ENCODE measurements at regions not wholly inside any gene's neighbourhood (a gene's known extent, or its start where the extent isn't known, plus 50 kb on each side); places are given as distances from the start of the nearest gene placed in this dataset.

DNA sequence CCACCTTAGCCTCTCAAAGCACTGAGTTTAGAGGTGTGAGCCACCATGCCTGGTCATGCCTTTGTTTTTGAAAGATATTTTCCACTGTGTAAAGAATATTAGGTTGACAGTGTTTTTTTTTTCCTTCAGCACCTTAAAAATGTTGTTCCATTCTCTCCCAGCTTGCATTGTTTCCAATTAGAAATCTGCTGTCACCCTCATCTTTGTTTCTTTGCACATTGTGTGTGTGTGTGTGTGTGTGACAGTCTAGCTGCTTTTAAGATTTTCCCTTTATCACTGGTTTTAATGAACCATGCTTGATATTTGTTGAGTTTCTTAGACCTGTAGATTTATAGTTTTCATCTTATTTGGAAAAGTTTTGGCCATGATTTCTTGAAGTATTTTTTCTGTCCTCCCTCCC, 79.0 kb upstream of the NKX1-1 start:
- H3K27me3 ChIP-seq = peaks cover 0 to 23% of the 10 kb centered on the region in 2 donors
- no peaks in the 10 kb centered on the region for H3K36me3 ChIP-seq
- H3K4me3 ChIP-seq = no peak overlapping the region
- peaks cover 3 to 43% (median 34%) of the 10 kb centered on the region in 3 donors for H3K9me3 ChIP-seq
- DNase-seq = no peak
- TF ChIP-seq, protein P1, sequence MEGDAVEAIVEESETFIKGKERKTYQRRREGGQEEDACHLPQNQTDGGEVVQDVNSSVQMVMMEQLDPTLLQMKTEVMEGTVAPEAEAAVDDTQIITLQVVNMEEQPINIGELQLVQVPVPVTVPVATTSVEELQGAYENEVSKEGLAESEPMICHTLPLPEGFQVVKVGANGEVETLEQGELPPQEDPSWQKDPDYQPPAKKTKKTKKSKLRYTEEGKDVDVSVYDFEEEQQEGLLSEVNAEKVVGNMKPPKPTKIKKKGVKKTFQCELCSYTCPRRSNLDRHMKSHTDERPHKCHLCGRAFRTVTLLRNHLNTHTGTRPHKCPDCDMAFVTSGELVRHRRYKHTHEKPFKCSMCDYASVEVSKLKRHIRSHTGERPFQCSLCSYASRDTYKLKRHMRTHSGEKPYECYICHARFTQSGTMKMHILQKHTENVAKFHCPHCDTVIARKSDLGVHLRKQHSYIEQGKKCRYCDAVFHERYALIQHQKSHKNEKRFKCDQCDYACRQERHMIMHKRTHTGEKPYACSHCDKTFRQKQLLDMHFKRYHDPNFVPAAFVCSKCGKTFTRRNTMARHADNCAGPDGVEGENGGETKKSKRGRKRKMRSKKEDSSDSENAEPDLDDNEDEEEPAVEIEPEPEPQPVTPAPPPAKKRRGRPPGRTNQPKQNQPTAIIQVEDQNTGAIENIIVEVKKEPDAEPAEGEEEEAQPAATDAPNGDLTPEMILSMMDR (IDR thresholded peaks at IDR 0.05) = no peak
- H3K27ac ChIP-seq = no peak overlapping the region
- intact Hi-C loops (cut with DNase I; ENCODE audit: low total_unique reads) = no loop called here
- H3K4me1 ChIP-seq = no peaks in the 10 kb centered on the region

DNA sequence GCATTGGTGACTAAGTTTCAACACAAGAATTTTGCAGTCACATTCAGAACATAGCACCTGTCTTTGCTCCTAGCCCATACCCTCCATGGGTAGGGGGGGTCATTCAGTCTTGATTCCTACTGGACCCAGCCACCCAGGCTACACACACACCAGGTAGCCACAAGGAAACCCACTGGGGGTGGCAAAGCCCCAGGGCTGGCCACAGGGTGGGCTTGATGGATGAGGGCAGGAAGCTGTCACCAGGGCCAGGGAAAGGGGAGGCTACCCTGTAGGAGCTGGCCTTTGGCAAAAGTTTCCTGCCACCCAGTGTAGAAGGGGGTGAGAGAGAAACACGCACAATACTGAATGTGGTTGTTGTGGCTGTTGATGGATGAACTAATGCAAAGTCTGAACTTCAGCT, 74.5 kb upstream of the NKX1-1 start:
- intact Hi-C loops (cut with DNase I; ENCODE audit: low total_unique reads) = no loop called here
- TF ChIP-seq, protein P1 (IDR thresholded peaks at IDR 0.05) = no peak
- no peaks in the 10 kb centered on the region for H3K4me1 ChIP-seq
- H3K9me3 ChIP-seq = peaks cover 3 to 36% (median 34%) of the 10 kb centered on the region in 3 donors
- H3K4me3 ChIP-seq = no peak overlapping the region
- no peaks in the 10 kb centered on the region for H3K27me3 ChIP-seq
- no peak for DNase-seq
- no peak overlapping the region for H3K27ac ChIP-seq
- no peaks in the 10 kb centered on the region for H3K36me3 ChIP-seq

DNA sequence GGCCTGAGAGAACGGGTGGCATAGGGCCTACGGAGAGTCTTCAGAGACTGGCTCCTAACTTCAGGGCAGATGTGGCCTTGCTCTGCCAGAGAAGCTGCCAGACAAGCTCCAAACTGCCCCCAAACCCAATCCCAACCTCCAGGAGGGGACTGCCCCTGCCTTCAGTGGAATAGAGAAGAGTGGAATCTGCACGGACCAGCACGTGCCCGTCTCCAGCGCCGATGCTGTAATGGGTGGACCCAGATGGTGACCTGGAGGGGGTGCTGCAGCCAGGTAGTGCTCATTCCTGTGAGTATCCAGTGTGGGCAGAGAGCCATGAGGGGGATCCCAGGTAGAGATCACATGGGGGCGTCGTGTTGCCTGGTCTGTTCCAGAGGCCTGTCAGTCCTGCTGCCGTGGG, 73.2 kb upstream of the NKX1-1 start:
- no peak overlapping the region for H3K4me3 ChIP-seq
- intact Hi-C loops (cut with DNase I; ENCODE audit: low total_unique reads) = no loop called here
- no peaks in the 10 kb centered on the region for H3K36me3 ChIP-seq
- peak in 1 of 2 donors; percentile 51 for DNase-seq
- no peaks in the 10 kb centered on the region for H3K4me1 ChIP-seq
- H3K27ac ChIP-seq = no peak overlapping the region
- H3K9me3 ChIP-seq = peaks cover 3 to 26% (median 25%) of the 10 kb centered on the region in 3 donors
- TF ChIP-seq, protein P1 (IDR thresholded peaks at IDR 0.05) = no peak
- peaks cover 0 to 7% of the 10 kb centered on the region in 2 donors for H3K27me3 ChIP-seq

DNA sequence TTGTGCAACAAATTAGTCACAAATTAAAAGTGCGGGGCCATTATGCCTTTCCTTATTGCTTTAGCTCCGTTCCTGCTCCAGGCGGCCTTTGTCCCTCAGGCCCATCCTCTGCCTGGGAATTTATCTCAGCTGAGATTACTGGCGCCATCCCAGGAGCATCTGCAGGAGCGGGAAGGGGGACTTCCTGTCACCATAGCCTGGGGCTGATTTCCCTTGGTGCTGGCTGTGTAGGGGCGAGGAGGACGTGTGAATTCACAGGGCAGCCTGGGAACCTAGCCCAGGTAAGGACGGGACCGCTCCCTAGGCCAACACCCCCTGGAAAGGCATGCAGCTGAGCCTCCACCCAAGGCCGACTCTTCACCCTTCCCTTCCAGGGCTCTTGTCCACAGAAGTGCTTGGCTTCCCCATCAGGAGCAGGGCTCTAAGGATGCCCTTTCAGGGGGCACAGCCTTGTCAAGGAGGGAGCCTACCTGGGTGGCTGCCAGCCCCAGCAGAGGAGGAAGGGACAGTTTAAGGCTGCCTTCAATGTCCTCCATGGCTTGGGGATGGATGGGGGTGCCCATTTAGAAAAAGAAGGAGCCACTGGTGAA, 72.6 kb upstream of the NKX1-1 start:
- DNase-seq = peak in 1 of 2 donors; percentile 45
- intact Hi-C loops (cut with DNase I; ENCODE audit: low total_unique reads) = no loop called here
- Histone ChIP-seq H3K27me3 (peaks cover 0 to 13% of the 10 kb centered on the region in 2 donors), H3K36me3 (no peaks in the 10 kb centered on the region), H3K4me3 (no peak overlapping the region), H3K4me1 (no peaks in the 10 kb centered on the region), H3K9me3 (peaks cover 1 to 26% (median 24%) of the 10 kb centered on the region in 3 donors), H3K27ac (no peak overlapping the region)
- TF ChIP-seq, protein P1 (IDR thresholded peaks at IDR 0.05) = no peak

DNA sequence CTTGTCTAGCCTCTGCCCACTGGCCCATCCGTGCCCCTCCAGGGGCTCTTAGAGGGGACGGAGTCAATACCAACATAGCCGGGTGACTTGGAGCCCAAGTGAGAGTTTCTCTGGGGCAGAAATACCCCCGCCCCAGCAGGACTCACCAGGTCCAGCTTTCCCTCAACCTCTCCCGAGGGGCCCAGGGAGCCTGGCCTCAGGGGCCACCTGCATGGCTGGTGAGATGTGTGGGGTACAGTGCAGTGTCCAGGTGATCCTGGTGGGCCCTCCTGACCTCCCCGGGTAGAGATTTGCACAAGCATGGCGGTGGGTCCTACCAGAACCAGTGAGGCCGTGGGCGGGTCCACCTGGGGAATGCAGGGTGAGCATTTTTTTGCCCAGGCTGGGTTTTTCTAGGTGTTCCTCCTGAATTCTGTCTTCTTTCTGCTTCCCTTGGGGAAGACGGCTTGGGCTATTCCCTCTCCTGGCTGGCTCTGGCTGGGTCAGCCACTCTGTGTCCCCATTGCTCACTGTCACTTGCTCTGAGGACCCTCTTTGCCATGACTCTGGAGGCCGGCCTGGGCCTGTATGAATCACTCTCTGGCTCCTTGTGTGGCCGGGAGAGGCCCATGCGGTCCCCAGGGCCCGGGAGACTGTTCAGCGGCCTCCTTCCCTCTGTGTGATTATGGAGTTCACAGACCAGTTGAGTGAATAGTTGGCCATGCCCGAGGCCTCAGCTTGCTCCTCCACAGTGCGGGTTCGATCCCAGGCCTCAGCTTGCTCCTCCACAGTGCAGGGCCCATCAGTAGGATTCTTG, 71.0 kb upstream of the NKX1-1 start:
- H3K27me3 ChIP-seq = peaks cover 0 to 29% of the 10 kb centered on the region in 2 donors
- peaks cover 0 to 4% (median 2%) of the 10 kb centered on the region in 4 donors for H3K4me1 ChIP-seq
- TF ChIP-seq, protein P1 (IDR thresholded peaks at IDR 0.05) = no peak
- H3K27ac ChIP-seq = no peak overlapping the region
- DNase-seq = peak in 1 of 2 donors; percentile 61
- H3K36me3 ChIP-seq = no peaks in the 10 kb centered on the region
- H3K9me3 ChIP-seq = peaks cover 0 to 24% (median 23%) of the 10 kb centered on the region in 3 donors
- intact Hi-C loops (cut with DNase I; ENCODE audit: low total_unique reads) = no loop called here
- H3K4me3 ChIP-seq = no peak overlapping the region
